GM23248 (cell line): ENCODE measurements at regions not wholly inside any gene's neighbourhood (a gene's known extent, or its start where the extent isn't known, plus 50 kb on each side); places are given as distances from the start of the nearest gene placed in this dataset.

ENCODE experiments used
- DNase-seq: peaks from one replicate; pipeline ENCODE4 v3.0.0-alpha.2; 2015
- H2AFZ ChIP-seq: fragments of 200-600 bp; sonication (generic); 2 replicates; pipeline ENCODE4 v1.6.1; 2016; ENCODE audit warnings: antibody characterized with exemption
- H3F3A ChIP-seq: fragments of 200-600 bp; sonication (generic); 2 replicates; pipeline ENCODE4 v1.6.1; 2016; ENCODE audit warnings: mild to moderate bottlenecking, antibody characterized with exemption, mixed run types; ENCODE audit not compliant: insufficient read depth
- H3K27ac ChIP-seq: fragments of 200-600 bp; sonication (generic); 2 replicates; pipeline ENCODE4 v1.5.1; 2016; ENCODE audit warnings: mild to moderate bottlenecking
- H3K27me3 ChIP-seq: fragments of 200-600 bp; sonication (generic); replicated peaks from 2 replicates; pipeline ENCODE4 v1.6.1; 2016; ENCODE audit warnings: mild to moderate bottlenecking; ENCODE audit not compliant: insufficient read depth
- H3K36me3 ChIP-seq: fragments of 200-600 bp; sonication (generic); 2 replicates; pipeline ENCODE4 v1.6.1; 2016; ENCODE audit warnings: low read depth, mild to moderate bottlenecking
- H3K4me1 ChIP-seq: fragments of 200-600 bp; sonication (generic); 2 replicates; pipeline ENCODE4 v1.6.1; 2016; ENCODE audit warnings: mild to moderate bottlenecking; ENCODE audit not compliant: insufficient read depth
- H3K4me2 ChIP-seq: fragments of 200-600 bp; sonication (generic); one replicate; pipeline ENCODE4 v1.6.1; 2016; ENCODE audit warnings: mild to moderate bottlenecking; ENCODE audit not compliant: unreplicated experiment
- H3K4me3 ChIP-seq: fragments of 200-600 bp; sonication (generic); 2 replicates; pipeline ENCODE4 v1.5.1; 2016; ENCODE audit warnings: mild to moderate bottlenecking
- H3K79me2 ChIP-seq: fragments of 200-600 bp; sonication (generic); 2 replicates; pipeline ENCODE4 v1.6.1; 2016; ENCODE audit warnings: mild to moderate bottlenecking; ENCODE audit not compliant: insufficient read depth
- H3K9ac ChIP-seq: fragments of 200-600 bp; sonication (generic); 2 replicates; pipeline ENCODE4 v1.6.1; 2016; ENCODE audit warnings: mild to moderate bottlenecking
- H3K9me2 ChIP-seq: fragments of 200-600 bp; sonication (generic); 2 replicates; pipeline ENCODE4 v1.6.1; 2016; ENCODE audit warnings: mixed run types, mild to moderate bottlenecking, moderate library complexity; ENCODE audit not compliant: insufficient read depth
- H3K9me3 ChIP-seq: fragments of 200-600 bp; sonication (generic); one replicate; pipeline ENCODE4 v1.6.1; 2017; ENCODE audit warnings: low read depth
- H4K20me1 ChIP-seq: fragments of 200-600 bp; sonication (generic); 2 replicates; pipeline ENCODE4 v1.6.0; 2016; ENCODE audit not compliant: insufficient read depth
- EZH2 ChIP-seq: fragments of 200-600 bp; sonication (generic); IDR thresholded peaks from 2 replicates; pipeline ENCODE4 v1.6.1; 2018; ENCODE audit warnings: antibody characterized with exemption, mild to moderate bottlenecking; ENCODE audit not compliant: insufficient read depth, poor library complexity, severe bottlenecking
- EZH2phosphoT487 ChIP-seq: fragments of 200-600 bp; sonication (generic); IDR thresholded peaks from 2 replicates; pipeline ENCODE4 v1.6.1; 2018; ENCODE audit warnings: antibody characterized with exemption, moderate library complexity, mild to moderate bottlenecking, low read depth; ENCODE audit not compliant: insufficient read depth
- WGBS, 2 experiments: methylation state at CpG; one replicate each; pipeline ENCODE4 v1.1.6; 2015 to 2017; ENCODE audit warnings: low lambda C conversion rate in 2 of 2, low coverage in 1 of 2; ENCODE audit errors: missing lambda C conversion rate in 2 of 2; 5-methylcytosine and 5-hydroxymethylcytosine counted together
- in situ Hi-C: fragments of 300-500 bp; cut with MboI; formaldehyde crosslinking; loops from 2 replicates; pipeline ENCODE4 v1.15.0; 2020

- TF ChIP-seq EZH2 (no peak), EZH2phosphoT487 (no peak)
- H3F3A ChIP-seq: no peaks in the 10 kb centered on the region
- 18% methylated on average over 15 of the region's 15 CpGs for WGBS, 2 experiments
- H3K9me2 ChIP-seq: no peaks in the 10 kb centered on the region
- H3K9me3 ChIP-seq: no peaks in the 10 kb centered on the region
- peaks cover 63% of the 10 kb centered on the region for H3K27me3 ChIP-seq
- no peak overlapping the region for H3K4me3 ChIP-seq
- H3K9ac ChIP-seq: no peak overlapping the region
- no peak overlapping the region for H3K27ac ChIP-seq
- H3K4me2 ChIP-seq: no peak overlapping the region
- no peaks in the 10 kb centered on the region for H3K4me1 ChIP-seq
- H2AFZ ChIP-seq: no peak overlapping the region
- no peaks in the 10 kb centered on the region for H3K36me3 ChIP-seq
- no peaks in the 10 kb centered on the region for H4K20me1 ChIP-seq
- H3K79me2 ChIP-seq: no peaks in the 10 kb centered on the region
- no peak for DNase-seq
- in situ Hi-C loops: loop anchor here (5.0 kb wide), 1 partner anchor 266 kb away; no protein-coding TSS in a partner anchor
These were observed 107.3 kb upstream of the FGF3 start for GRCh38 chr11:69926376-69927050.

GRCh38 chr11:69928121-69928520 lies 108.9 kb upstream of the FGF3 start:
- no peak overlapping the region for H3K4me3 ChIP-seq
- no peaks in the 10 kb centered on the region for H3K36me3 ChIP-seq
- H3K27me3 ChIP-seq: peaks cover 70% of the 10 kb centered on the region
- no peak overlapping the region for H2AFZ ChIP-seq
- no peaks in the 10 kb centered on the region for H3K9me2 ChIP-seq
- H3F3A ChIP-seq: no peaks in the 10 kb centered on the region
- WGBS, 2 experiments: 28% methylated on average over 9 of the region's 9 CpGs
- in situ Hi-C loops: loop anchor here (5.0 kb wide), 1 partner anchor 264 kb away; no protein-coding TSS in a partner anchor
- H3K4me2 ChIP-seq: no peak overlapping the region
- H3K9me3 ChIP-seq: no peaks in the 10 kb centered on the region
- DNase-seq: no peak
- TF ChIP-seq EZH2 (no peak), EZH2phosphoT487 (no peak)
- no peak overlapping the region for H3K9ac ChIP-seq
- no peaks in the 10 kb centered on the region for H3K4me1 ChIP-seq
- no peak overlapping the region for H3K27ac ChIP-seq
- H4K20me1 ChIP-seq: no peaks in the 10 kb centered on the region
- no peaks in the 10 kb centered on the region for H3K79me2 ChIP-seq

GRCh38 chr11:69928975-69929374 lies 109.8 kb upstream of the FGF3 start:
- Histone ChIP-seq H3K27me3 (peaks cover 73% of the 10 kb centered on the region), H3K36me3 (no peaks in the 10 kb centered on the region), H3K9ac (no peak overlapping the region), H4K20me1 (no peaks in the 10 kb centered on the region), H3K9me3 (no peaks in the 10 kb centered on the region), H3K27ac (no peak overlapping the region), H3K4me3 (no peak overlapping the region), H3K9me2 (no peaks in the 10 kb centered on the region), H2AFZ (no peak overlapping the region), H3F3A (no peaks in the 10 kb centered on the region), H3K79me2 (no peaks in the 10 kb centered on the region), H3K4me2 (no peak overlapping the region), H3K4me1 (no peaks in the 10 kb centered on the region)
- WGBS, 2 experiments: 69 to 72% methylated on average over 3 of the region's 3 CpGs
- in situ Hi-C loops: loop anchor here (5.0 kb wide), 1 partner anchor 263 kb away; no protein-coding TSS in a partner anchor
- TF ChIP-seq EZH2: no peak
- TF ChIP-seq EZH2phosphoT487: no peak
- DNase-seq: no peak

GRCh38 chr11:69930081-69931059 lies 111.2 kb upstream of the FGF3 start:
- no peaks in the 10 kb centered on the region for H3K79me2 ChIP-seq
- no peak overlapping the region for H3K27ac ChIP-seq
- TF ChIP-seq EZH2 (no peak), EZH2phosphoT487 (no peak)
- H2AFZ ChIP-seq: no peak overlapping the region
- H4K20me1 ChIP-seq: no peaks in the 10 kb centered on the region
- DNase-seq: no peak
- in situ Hi-C loops: no loop called here
- no peak overlapping the region for H3K4me2 ChIP-seq
- H3K9ac ChIP-seq: no peak overlapping the region
- 47 to 49% methylated on average over 18 to 20 of the region's 20 CpGs for WGBS, 2 experiments
- no peaks in the 10 kb centered on the region for H3F3A ChIP-seq
- no peak overlapping the region for H3K4me3 ChIP-seq
- H3K36me3 ChIP-seq: no peaks in the 10 kb centered on the region
- H3K27me3 ChIP-seq: peaks cover 69% of the 10 kb centered on the region
- H3K9me3 ChIP-seq: no peaks in the 10 kb centered on the region
- no peaks in the 10 kb centered on the region for H3K4me1 ChIP-seq
- no peaks in the 10 kb centered on the region for H3K9me2 ChIP-seq
